PC-9 (cell line): ENCODE measurements at regions not wholly inside any gene's neighbourhood (a gene's known extent, or its start where the extent isn't known, plus 50 kb on each side); places are given as distances from the start of the nearest gene placed in this dataset.

Experiments
- EZH2 ChIP-seq: fragments of 200-600 bp; sonication (generic); IDR thresholded peaks from 2 replicates; pipeline ENCODE4 v1.8.0; 2017; ENCODE audit warnings: antibody characterized with exemption, low read depth
- TF ChIP-seq, protein P1 (sequence below): fragments of 200-600 bp; sonication (generic); conservative IDR thresholded peaks from 2 replicates; pipeline ENCODE4 v1.6.1; 2017; ENCODE audit warnings: mixed run types, antibody characterized with exemption, mild to moderate bottlenecking, moderate library complexity

DNA sequence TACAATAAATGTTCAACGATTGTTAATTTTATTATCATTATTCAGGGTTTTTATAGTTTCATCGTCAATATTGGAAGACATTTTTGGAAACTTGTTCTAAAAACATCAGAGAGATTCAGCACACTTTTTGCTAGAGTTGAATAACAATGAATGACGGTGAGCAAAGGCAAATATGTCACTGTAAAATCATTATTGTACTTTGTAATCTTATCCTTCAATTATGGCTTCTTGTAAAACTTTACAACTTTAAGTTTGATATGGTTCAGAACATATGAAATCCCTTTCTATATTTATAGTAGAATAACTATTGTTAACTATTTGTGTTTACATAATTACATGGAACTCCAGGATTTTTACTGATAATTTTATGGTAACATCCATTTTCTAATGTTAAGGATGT, 167.8 kb upstream of the SEMA3A start:
- TF ChIP-seq, protein P1, sequence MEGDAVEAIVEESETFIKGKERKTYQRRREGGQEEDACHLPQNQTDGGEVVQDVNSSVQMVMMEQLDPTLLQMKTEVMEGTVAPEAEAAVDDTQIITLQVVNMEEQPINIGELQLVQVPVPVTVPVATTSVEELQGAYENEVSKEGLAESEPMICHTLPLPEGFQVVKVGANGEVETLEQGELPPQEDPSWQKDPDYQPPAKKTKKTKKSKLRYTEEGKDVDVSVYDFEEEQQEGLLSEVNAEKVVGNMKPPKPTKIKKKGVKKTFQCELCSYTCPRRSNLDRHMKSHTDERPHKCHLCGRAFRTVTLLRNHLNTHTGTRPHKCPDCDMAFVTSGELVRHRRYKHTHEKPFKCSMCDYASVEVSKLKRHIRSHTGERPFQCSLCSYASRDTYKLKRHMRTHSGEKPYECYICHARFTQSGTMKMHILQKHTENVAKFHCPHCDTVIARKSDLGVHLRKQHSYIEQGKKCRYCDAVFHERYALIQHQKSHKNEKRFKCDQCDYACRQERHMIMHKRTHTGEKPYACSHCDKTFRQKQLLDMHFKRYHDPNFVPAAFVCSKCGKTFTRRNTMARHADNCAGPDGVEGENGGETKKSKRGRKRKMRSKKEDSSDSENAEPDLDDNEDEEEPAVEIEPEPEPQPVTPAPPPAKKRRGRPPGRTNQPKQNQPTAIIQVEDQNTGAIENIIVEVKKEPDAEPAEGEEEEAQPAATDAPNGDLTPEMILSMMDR = no peak
- TF ChIP-seq EZH2 = no peak
